Astrocyte of the hippocampus (primary cell): ENCODE measurements at regions not wholly inside any gene's neighbourhood (a gene's known extent, or its start where the extent isn't known, plus 50 kb on each side); places are given as distances from the start of the nearest gene placed in this dataset.

Experiments used
- DNase-seq: peaks from one replicate; pipeline ENCODE4 v3.0.0; 2011; ENCODE audit warnings: low read depth, low spot score

- DNase-seq = no peak
These were observed 393.0 kb upstream of the PLXNA2 start for GRCh38 chr1:208637181-208637580.

- no peak for DNase-seq
These were observed 395.2 kb upstream of the PLXNA2 start for GRCh38 chr1:208639382-208639781.

DNA sequence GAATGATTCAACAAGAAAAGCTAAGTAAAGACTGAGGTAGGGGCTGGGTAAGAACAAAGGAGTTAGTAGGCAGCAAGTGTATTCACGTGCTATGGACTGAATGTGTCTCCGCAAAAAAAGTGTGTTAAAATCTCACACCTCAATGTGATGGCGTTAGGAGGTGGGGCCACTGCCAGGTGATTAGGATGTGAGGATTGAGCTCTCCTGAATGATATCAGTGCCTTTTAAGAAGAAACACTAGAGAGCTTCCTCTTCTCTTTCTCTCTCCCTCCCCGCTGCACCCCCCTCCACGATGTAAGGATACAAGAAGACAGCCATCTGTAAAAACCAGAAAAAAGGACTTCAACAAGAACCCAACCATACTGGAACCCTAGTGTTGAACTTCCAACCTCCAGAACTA lies 396.1 kb upstream of the PLXNA2 start:
- no peak for DNase-seq

- DNase-seq = no peak
These were observed 397.5 kb upstream of the PLXNA2 start for GRCh38 chr1:208641579-208642280.

GRCh38 chr1:208643005-208643597 lies 398.9 kb upstream of the PLXNA2 start:
- DNase-seq = peak; percentile 42

DNA sequence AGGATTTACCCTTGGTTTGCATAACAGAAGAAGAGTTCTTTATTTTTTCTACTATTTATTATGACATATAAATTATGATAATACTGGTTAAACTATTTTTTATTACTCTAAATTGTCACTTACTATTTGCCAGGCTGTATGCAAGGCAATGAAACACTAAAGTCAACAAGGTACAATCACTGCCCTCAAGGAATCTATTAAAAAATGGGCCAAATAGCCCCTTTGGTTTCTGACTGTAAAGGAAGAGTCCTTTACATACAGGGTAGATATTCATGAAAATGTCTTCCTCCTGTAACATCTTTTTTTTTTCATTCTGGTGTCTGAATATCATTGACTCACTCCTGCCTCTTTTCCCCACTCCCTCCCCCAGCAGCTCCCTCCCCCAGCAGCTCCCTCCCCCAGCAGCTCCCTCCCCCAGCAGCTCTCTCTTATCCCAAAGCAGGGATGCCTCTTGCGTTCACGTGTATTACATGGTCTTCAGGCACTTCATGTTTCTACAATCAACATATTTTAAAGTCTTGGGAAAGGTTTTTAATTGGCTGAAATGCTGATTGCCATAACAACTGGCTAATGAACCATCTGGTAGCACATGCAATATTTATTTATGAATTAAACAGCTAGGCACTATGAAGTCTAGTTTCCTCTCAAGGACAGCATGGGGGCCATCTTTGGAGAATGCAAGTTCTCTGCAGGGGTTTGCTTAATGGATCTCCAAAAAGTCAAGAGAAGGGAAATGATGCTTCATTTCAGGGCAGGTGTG lies 400.4 kb upstream of the PLXNA2 start:
- DNase-seq = no peak

GRCh38 chr1:208646431-208646830 lies 402.2 kb upstream of the PLXNA2 start:
- no peak for DNase-seq

GRCh38 chr1:208648146-208648545 lies 404.0 kb upstream of the PLXNA2 start:
- DNase-seq = no peak

- peak; percentile 87 for DNase-seq
These were observed 408.3 kb upstream of the PLXNA2 start for GRCh38 chr1:208652296-208653160.

- peak; percentile 23 for DNase-seq
These were observed 409.2 kb upstream of the PLXNA2 start for GRCh38 chr1:208653426-208653825.

- DNase-seq = peak; percentile 28
These were observed 410.1 kb upstream of the PLXNA2 start for GRCh38 chr1:208654241-208654640.

DNA sequence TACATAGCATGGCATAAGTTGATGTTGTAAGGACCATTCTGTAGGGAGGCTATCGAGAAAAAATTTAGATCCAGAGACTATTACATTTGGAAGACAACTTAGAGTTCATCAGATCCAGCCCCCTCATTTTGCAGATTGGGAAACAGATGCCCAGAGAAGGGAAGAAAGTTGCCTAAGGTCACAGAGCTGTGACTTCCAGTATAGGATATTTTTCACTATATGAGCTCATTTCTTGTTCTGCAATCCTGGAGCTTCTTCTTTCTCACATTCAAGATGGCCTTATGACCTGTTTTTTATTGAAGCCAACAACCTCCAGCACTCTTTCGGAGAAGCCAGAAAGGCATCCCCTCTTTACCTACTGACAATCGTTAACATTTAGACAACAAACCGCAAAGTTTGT lies 421.8 kb upstream of the PLXNA2 start:
- no peak for DNase-seq

- DNase-seq = peak; percentile 36
These were observed 424.8 kb upstream of the PLXNA2 start for GRCh38 chr1:208668991-208669390.

DNA sequence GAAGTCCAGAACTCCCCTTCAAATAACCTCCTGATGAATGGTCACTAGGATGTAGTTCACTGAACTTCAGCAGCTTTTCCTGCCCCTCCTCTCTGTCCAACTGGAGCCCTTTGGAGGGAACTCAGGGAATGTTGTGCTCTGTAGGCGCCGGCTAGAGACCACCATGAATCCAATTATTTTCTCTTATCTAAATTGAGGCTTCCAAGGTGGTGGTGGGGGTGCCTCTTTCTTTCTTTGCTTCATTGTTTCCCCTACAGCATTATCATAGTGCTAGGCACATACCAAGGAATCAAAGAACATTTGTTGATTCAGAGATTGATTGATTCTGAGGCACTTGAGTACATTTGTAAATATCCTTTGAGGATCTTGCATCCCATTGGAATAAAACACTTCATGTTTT lies 426.6 kb upstream of the PLXNA2 start:
- no peak for DNase-seq

DNA sequence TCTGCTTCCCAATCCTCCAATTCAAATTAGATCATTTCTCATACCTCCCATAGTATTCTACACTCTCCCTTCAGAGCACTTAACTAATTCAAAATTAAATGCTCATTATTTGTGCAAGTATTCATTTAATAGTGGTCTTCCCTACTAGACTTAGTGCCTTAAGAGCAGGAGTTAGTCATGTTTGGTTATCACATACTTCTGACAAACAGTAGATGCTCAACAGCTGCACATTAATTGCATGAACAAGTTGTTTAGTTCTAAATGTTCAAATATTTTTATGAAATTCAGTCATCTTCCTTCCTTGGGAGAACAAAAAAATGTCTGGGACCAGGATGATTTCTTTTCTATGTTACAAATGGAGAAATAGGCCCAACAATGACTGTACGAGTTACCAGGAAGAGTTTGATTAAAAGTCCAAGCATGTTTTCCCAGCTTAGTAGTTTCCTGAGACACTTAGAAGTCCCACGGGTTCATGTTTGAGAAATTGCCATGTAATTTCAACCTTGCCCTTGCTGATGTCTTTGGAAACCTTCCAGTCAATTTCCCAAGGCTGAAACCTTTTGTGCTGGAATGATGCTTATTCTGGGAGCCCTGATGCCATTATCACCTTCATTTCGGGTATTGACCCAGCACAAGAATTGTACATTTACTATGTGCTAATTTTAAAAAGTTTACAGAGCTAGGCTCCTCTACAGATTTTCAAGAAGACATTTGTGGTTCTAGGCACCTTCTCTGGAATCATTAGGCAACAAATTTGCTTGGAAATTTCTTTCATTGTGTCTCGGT lies 437.9 kb upstream of the PLXNA2 start:
- DNase-seq = no peak

GRCh38 chr1:208682664-208683013 lies 438.5 kb upstream of the PLXNA2 start:
- DNase-seq = no peak

GRCh38 chr1:208683141-208683540 lies 439.0 kb upstream of the PLXNA2 start:
- no peak for DNase-seq

DNA sequence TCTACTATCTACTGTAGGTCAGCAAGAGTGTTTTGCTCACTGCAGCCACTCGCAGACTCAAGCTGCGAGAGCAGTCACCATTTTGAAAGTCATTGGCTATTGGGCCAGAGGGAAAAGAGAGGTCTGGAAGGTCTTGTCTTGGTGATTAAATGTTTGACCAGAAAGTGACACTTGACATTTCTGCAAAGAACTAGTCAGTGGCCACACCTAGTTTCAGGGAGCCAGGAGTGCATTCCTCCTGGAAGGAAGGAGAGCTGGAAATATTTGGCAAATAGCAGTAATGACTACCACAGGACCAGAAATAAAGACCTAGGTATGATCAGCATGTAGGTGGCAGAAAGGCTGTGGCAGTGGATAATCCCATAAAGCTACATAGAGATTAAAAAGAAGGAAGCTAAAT lies 440.0 kb upstream of the PLXNA2 start:
- DNase-seq = no peak

- no peak for DNase-seq
These were observed 442.4 kb upstream of the PLXNA2 start for GRCh38 chr1:208686592-208686991.

- DNase-seq = no peak
These were observed 444.6 kb upstream of the PLXNA2 start for GRCh38 chr1:208688656-208689315.

GRCh38 chr1:208691012-208691411 lies 446.8 kb upstream of the PLXNA2 start:
- no peak for DNase-seq
